NCI-H1930 (cell line): ENCODE measurements at regions not wholly inside any gene's neighbourhood (a gene's known extent, or its start where the extent isn't known, plus 50 kb on each side); places are given as distances from the start of the nearest gene placed in this dataset.

Experiments
- DNase-seq, 2 experiments: peaks; one replicate each; lab custom pipeline; 2025; lab: John Stamatoyannopoulos, UW

DNA sequence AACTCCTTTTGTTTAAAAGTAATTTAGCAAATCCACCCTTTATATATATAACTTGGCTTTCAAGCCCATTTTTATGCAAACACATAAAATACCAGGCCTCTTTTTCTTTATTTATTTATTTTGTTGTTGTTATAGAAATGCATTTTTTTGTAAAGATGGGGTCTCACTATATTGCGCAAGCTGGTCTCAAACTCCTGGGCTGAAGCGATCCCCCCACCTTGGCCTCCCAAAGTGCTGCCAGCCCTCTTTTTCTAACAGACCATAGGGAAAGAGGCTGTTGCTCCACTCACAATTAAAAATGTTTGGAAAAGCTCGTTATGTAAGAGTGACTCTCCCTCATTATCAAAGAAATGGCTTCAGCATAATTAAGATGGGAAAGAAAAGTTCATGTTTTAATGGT lies 440.9 kb downstream of the HACE1 start:
- DNase-seq, result no peak

DNA sequence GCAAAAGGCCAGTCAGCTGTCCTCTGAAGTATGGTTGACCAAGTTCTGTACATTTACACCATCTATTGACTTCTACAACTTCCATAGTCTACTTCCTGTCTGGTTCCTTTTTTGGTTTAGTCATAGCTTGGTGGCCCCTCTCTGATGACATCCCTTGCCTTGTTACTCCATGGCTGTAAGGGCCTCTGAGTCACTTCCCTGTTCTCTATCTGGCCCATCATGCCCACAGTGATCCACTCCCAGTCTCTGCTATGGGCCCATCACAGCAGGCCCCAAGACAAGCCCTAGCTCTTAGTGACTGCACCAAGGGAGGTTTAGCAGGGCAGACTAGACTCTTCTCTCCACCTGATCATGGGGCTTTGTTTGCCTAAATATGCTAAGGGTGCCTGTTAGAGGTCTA lies 441.6 kb downstream of the HACE1 start:
- no peak for DNase-seq

DNA sequence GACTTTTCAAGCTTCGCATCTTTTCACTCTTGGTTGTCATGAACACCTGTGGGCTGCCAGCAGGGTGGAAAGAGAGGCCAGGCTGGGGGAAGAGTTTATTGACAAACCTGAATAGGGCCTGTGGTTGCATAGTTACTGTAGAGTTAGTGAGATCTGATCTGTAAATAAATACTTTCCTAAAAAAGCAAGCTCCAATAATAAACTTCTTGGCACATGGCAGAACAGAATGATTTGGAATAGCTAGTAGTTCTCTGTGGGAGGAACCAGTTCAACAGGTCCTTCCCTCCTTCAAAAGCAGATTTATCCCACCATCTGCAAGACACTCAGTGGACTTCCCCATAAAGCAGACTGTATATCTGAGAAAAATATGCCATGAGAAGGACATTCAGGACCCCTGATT lies 445.0 kb downstream of the HACE1 start:
- no peak for DNase-seq

DNA sequence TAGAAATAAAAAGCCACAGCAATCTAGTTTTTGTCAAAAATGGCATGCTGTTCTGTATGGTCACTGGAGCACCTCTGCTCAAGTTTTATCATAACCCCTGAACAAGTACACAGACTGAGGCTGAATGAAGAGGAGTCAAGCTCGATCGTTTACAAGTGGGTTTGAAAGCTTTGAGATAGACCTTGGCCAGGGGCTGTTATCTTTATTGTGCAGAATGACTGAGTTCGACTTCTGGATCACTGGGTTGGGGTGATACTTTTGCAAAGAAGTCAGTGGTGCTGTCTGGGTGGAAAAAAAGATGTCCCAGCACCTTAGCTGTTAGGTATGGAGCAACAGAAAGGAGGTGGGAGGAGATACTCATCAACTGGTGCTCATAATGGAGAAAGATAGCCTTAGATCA lies 446.0 kb downstream of the HACE1 start:
- DNase-seq, result no peak

DNA sequence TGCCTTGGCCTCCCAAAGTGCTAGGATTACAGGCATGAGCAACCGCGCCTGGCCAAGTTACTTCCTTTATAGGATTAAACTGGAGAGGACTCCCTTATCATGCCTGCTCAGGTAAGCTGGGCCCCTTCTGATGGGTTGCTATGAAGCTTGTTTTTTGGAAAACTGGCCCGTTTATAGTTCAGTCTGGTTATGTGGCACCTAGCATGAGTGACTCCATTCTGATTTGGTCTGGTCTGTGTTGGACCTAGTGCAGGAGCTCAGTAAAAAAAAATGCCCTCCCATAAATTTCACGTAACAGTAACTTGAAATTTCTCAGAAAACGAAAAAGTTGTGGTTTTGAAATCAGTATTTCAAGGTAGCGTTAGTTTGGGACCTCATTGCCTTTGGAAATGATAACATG lies 448.4 kb downstream of the HACE1 start:
- no peak for DNase-seq

DNA sequence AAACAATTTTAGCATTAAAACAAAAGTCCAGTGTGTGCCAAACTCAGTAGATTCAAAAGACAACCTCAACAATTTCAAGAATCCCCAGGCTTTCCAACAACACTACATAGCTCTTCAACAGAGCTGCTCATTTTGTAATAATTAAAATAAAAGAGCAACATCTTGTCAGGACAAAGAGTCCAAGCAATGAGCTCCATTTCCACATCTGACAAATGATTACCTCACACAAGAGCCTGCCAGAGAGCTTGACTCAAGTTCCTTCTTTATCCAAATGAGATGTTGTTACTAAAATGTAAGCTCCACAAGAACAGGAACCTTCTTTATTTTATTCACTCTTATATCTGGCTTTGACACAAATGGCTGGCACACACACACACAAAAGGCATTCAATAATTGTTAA lies 449.8 kb downstream of the HACE1 start:
- no peak for DNase-seq

DNA sequence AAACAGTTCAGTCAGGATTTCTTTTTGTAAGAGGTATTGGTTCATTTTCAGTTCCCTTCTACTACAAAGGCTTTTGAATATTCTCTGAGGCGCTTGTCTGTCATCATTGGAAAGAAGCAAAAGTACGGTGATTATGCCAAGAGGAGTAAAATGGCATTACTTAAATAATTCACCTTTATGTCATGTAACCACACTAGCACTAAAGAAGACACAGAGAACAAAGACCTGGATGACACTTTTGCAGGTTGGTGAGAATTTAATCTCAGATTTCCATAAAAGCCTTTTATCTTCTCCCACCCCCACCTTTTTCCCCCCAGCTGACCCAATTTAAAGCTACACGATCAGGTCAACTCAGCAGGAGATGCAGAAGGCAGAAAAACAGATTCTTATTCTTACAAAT lies 451.8 kb downstream of the HACE1 start:
- DNase-seq, result no peak

DNA sequence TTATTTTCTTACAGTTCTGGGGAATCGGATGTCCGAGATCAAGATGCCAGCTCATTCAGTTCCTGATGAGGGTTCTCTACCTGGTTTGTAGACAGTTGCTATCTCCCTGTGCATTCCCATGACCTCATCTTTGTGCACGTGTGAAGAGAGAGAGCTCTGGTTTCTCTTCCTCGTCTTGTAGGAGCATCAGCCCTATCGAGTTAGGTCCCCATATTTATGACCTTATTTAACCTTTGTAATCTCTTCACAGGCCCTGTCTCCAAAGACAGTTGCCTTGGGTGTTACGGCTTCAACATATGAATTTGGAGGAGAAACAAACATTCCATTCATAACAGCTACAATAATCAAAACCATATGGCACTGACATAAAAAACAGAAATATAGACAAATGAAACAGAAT lies 455.3 kb downstream of the HACE1 start:
- no peak for DNase-seq

DNA sequence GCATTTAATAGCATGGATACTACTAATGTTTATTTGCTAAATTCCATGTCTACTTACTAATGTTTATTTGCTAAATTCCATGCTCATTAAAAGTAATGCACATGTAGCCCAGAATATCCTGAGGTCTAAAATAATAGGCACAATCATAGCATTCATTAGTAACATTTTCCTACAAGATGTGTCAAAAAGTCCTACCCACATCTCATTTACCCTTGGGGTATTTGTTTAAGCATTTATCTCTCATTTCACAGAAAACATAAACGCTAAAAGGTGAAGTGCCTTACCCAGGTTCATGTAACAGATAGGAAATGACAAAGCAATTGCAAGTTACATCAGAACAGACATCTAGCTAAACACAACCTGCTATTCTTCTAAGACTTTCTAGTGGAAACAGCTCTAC lies 457.1 kb downstream of the HACE1 start:
- peak in 1 of 2 experiments; percentile 0 for DNase-seq

DNA sequence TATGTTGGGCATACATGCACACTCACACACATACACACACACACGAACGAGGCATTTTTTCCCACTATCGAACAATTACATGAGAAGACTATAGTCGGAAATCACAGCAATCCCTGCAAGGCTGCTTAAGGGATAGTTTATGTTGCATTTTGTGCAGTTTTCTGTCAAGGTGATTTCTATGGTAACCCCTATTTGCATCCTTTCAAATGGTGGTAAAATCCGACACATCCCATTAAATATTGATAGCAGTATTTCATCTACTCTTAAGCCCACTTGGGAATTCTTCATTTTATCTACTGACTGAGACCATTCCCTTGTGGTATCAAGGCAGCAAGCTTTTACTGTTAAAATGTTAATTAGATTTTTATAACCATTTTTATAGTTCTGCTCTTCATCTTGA lies 457.8 kb downstream of the HACE1 start:
- DNase-seq, result no peak

DNA sequence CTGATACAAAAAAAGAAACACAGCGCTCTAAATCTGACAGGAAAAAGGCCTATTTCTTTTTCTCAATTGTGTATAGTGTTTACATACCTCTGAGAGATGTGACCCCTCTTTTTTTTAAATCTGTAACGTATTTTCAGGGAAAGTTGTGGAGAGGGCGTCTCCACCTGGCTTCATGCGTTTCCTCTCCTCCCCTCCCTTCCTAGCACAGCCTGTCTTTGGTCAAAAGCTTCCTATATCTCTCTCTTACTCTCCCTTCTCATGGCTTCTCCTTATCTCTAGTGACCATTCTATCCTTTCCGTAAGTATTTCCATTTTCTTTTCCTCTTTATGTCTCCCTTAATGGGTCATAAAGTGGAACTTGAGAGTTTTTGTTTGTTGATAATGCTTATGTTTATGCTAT lies 458.9 kb downstream of the HACE1 start:
- no peak for DNase-seq

DNA sequence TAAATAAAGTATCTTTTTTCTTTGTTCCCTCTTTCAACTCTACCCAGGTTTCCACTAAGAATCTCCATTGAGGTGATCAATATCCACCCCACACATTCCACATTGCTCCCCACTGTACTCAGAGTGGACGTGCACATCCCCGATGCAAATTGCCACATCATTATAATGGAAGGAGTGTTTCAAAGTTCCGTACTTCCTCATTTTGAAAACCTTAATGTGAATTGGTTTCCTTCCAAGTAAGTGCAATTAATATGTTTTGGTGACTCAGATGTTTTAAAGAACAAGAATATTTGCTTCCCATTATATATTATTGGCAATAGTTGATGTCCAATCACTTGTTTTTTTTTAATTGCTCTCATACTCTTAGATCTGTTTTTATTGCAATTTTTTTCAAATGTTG lies 463.6 kb downstream of the HACE1 start:
- no peak for DNase-seq

DNA sequence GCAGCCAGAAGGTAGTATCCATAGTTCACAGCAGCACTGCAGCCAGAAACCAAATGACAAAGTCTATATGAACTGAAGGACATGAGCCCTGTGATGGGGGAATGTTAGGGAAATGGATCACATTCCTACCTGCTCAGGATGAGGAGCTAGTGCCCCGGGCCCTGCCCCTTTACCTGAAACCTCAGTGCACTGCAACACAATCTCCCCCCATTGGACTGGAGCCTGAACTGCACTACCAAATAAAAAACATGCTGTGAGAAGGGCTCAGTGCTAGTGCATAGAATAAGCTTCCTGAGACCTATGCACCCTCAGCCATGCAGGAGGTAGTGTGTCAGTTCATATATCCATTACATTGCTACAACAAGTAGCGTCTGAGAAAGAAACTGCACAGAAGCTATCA lies 477.8 kb downstream of the HACE1 start:
- no peak for DNase-seq

DNA sequence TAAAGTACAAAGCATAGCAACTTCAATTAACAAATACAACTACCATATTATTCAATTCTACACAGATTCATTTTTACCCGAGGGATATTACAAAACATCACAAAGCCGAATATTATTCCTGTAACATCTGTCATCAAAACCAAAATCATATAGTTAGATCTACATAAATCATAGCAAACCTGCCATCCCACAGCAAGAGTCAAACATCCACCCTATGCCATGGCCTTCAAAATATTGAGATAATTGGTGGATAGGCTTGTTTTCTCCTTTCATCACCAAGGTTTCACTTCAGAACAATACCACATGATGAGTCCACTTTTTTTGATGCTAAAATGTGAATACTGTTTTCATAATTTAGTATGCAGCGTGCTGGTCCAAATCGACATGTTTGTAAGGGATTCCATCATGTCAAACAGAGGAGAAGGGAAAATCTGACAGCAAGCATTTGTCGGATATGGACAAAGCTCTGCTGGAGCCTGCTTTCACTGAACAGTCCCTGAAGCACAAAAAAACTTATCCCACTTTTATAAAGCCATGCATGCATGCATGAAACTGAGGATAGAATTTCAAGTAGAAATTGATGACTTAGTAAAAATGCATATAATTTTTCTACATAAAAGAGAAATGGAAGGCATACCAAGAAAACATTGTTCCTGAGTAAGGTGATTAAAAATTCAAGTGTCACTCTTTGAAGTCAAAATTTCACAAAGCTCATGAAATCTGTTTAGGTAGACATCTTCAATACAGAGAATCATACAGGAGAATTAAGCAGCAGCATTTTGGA lies 494.1 kb downstream of the HACE1 start:
- no peak for DNase-seq

DNA sequence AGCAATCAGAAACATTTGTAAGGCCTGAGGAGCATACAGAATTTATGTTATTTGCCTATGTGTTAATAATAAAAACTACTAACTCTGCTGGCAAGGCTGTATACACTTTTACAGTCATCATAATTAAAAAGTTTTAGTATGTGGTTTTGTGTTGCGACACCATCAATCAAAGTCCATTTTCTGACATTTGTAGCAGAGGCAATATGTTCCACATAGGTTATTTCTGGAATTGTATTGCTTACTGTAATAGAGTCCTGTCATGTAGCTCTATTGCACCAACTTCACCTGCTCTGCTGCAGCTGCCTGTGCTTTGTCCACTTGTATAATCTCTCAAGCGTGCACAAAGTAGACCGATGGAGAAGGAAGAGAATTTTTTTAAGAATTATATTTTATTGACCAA lies 501.8 kb downstream of the HACE1 start:
- no peak for DNase-seq

DNA sequence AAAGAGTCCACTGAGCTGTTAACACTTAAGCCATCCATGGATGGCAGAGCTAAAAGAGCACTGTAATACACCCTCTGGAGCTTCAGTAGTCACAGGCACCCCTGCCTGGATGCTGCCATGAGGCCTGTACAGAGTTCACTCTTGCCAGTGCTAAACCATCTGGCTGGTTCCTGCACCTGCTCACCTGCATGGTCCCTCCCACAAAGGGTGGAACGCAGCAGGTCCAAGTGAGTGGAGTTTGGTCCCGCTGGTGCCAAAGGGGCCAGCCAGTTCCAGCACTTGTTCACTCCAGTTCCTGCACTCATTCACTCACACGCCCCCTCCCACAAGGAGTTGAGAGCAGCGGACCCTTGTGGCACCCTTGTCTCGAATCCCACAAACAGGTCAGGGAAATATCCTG lies 503.5 kb downstream of the HACE1 start:
- no peak for DNase-seq

DNA sequence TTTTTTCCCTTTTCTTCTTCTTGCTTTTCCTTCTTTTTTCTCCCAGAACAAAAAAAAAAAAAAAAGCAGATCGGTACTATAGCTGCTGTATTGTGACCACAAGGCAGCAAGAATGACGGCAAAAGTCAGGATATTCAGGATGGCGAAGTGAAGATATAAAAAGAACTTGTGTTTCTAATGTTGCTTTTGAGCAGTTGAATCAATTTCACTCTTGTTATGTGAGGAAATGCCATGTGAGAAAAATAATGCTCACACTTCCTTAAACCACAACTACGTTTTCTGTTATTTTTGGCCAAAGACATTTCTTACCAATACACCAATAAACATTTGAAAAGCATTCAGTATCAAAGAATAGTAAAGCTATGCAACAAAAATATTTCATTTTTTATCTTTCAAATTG lies 510.5 kb downstream of the HACE1 start:
- no peak for DNase-seq

DNA sequence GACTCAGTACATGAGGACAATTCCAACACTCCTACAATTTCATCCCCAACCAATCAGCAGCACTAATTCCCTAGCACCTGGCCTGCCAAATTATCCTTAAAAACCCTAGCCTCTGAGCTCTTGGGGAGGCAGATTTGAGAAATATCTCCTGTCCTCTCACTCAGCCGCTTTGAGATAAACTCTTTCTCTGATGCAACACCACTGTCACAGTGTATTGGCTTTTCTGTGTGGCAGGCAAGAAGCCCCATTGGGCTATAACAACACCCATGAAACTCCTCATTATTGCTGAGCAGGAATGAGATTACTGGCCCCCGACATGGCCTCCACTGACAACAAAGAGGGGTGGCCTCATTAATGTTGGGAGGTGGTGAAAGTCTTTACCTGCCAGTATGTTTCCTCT lies 515.5 kb downstream of the HACE1 start:
- no peak for DNase-seq

DNA sequence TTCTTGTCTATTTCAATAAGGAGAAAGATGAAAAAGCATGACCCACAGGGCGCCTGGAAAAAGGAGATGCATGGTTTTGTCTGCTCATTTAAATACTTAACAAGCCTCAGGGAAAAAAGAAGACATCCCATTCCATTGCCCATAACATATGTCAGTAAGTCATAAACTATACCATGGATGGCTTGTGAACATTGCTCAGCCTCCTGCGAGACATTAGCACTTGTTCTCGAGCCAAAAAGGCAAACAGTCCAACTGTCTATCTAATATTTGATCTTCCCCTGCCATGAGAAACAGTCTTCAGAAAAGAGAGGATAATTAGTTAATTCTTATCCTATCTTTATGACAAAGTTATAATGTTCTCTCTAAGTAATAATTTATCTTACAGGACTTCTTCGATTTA lies 527.4 kb downstream of the HACE1 start:
- no peak for DNase-seq

DNA sequence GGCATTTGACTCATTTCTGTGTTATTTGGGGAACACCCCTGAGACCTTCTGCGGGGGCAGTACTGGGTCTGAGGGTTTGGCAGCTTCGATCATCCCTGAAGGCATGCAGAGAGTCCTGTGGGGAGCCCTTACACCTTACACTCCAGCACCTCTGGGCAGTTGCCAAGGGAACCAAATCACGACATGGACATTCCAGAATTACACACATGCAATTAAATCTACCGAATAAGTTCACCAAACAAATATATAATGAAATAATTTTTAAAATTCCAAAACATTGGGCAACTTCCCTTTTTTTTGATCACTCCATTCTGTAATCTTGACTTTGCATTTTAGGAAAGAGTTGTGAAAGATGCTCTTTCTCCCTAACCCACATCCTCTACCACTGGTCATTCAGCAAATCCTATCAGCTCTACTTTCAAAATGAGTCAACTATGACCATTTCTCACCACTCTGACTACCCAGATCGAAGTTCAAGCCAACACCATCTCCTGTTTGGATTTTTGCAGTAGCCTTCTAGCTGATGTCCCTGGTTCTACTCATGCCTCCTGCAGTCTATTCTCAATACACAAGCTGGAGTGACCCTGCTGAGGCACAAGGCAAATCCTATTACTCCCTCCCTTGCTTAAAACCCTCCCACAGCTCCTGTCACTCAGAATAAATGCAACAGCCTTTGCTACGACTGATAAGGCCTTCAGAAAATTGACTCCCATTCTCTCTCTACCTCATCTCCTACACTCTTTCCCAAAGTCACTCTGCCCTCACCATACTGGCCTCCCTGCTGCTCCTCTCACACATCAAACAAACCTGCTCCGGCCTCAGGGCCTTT lies 533.3 kb downstream of the HACE1 start:
- DNase-seq, result no peak

DNA sequence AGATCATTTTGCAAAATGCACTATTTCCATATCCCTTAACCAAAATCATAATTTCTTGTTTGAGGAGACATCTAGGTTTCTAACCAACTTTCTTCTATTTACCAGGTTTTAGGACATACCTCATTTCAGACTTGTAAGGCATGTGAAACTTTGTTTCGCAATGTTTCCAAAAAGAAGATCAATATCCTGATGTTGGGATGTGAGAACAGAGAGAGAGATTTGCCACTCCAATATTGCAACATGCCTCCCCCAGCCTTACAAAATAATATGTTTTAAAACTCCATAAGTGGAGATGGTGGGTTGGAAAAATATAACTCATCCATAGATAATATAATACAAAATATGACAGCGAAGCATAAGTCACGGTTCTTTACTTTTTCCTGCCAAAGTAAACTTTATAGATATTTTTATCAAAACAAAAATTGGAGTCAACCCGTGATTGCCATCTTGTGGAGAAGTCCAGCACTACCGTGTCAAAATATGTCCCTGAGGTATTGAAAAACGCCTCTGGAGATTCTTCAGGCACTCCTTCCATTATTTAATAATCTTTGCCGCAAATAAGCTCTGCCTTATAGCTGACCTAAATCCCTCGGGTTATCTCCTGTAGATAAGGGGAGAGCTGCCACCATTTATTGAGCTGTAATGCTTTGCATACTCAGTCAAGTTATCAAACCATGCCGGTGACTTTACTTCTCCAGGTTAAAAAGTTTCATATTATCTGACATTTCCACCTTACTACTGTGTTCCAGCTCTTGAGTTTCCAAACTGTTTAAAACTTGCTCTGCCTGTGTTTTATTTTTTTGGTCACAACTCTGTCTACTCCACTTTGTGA lies 534.2 kb downstream of the HACE1 start:
- no peak for DNase-seq

DNA sequence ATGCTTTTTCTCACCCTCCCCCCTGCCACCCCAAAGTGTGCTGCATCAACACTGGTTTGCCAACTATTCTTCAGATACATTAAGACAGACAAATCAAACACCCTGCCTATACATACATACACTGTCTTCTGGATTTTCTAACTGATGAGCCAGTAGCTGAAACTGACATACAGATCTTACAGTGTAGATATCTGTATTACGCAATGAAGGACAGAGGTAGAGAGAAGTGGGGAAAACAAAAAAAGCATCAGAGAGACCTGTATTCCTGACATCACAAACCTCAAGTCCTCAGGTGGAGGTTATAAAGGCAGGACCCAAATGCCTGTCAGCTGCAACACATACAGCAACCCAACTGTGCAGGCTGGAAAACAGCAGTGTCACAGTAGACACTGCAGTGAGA lies 535.4 kb downstream of the HACE1 start:
- DNase-seq, result no peak

DNA sequence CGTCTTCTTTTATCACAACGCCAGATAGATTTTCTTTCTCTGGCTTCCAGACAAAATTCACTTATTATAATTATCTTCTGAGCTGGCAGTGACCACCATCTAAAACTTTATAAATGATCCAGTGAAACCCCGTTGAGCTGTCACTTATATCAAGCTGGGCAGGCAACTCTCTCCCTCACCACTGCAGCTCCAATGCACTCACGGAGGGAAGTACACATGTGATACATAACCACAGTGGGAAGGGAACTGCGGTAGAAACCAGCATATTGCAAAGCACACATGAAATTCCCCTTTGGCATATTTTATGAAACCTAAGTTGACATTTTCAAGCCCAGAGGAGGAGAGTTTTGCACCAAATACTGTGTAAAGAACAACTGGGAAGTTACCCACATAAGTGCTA lies 536.9 kb downstream of the HACE1 start:
- DNase-seq, result no peak
